Coronary artery (tissue), 2 donors: ENCODE measurements at regions not wholly inside any gene's neighbourhood (a gene's known extent, or its start where the extent isn't known, plus 50 kb on each side); places are given as distances from the start of the nearest gene placed in this dataset.

ENCODE experiments used
- DNase-seq: peaks from one replicate; pipeline ENCODE4 v3.0.0-alpha.2; 2017; ENCODE audit warnings: low spot score
- H3K27ac ChIP-seq, 2 donors: fragments of 200-600 bp; sonication (generic); one replicate each; pipeline ENCODE4 v1.5.1; 2016 to 2019
- H3K4me3 ChIP-seq: fragments of 200-600 bp; sonication (generic); 2 replicates; pipeline ENCODE4 v1.5.1; 2016; ENCODE audit warnings: mild to moderate bottlenecking, moderate library complexity
- TF ChIP-seq, protein P1 (sequence below): fragments of 200-600 bp; sonication (generic); IDR thresholded peaks from one replicate; pipeline ENCODE4 v1.5.1; 2019; ENCODE audit warnings: antibody characterized with exemption

DNA sequence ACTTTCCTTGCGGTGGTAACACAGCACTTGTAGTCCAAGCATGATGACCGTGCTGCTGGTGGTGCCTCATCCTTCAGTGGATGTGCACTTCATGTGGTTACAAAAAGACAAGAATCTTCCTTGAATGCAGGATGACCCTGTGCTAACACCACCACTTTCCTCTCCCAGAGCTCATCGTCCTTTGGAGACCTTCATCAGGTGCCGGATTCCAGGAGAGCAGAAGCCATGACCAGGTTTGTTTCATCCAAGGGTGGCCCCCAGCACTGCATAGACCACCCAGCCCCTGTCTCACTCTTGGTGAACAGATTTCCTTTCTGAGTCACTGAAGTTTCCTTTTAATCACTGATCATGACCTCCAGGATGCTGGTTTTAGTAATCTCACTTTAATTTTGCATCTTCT is 101.2 kb upstream of the SYNDIG1 start:
- TF ChIP-seq, protein P1, sequence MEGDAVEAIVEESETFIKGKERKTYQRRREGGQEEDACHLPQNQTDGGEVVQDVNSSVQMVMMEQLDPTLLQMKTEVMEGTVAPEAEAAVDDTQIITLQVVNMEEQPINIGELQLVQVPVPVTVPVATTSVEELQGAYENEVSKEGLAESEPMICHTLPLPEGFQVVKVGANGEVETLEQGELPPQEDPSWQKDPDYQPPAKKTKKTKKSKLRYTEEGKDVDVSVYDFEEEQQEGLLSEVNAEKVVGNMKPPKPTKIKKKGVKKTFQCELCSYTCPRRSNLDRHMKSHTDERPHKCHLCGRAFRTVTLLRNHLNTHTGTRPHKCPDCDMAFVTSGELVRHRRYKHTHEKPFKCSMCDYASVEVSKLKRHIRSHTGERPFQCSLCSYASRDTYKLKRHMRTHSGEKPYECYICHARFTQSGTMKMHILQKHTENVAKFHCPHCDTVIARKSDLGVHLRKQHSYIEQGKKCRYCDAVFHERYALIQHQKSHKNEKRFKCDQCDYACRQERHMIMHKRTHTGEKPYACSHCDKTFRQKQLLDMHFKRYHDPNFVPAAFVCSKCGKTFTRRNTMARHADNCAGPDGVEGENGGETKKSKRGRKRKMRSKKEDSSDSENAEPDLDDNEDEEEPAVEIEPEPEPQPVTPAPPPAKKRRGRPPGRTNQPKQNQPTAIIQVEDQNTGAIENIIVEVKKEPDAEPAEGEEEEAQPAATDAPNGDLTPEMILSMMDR, result no peak
- Histone ChIP-seq H3K4me3 (no peak overlapping the region), H3K27ac (no peak overlapping the region)
- no peak for DNase-seq

- DNase-seq, result no peak
- no peak overlapping the region for H3K4me3 ChIP-seq
- TF ChIP-seq, protein P1, result no peak
- no peak overlapping the region for H3K27ac ChIP-seq
Measured at GRCh38 chr20:24366336-24367004, 103.0 kb upstream of the SYNDIG1 start.

DNA sequence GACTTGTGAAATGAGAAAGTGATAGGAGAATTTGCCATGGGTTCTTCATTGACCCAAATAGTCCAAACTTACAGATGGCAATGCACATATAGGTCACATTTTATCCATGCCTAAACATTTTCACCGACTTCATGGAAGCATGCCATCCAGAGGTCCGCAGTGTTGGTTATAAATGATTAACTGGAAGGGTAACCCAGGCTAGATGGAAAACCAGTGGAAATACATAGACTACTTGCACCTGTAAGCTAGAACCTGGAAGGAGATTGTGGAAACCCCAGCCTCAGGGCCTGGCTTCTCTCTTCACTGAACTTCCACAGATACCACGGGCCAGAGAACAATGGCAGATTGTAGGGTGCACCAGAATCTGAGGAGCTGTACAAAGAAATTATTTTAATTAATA is 103.8 kb upstream of the SYNDIG1 start:
- Histone ChIP-seq H3K4me3 (no peak overlapping the region), H3K27ac (no peak overlapping the region)
- TF ChIP-seq, protein P1, result no peak
- no peak for DNase-seq

GRCh38 chr20:24364482-24364881 is 104.9 kb upstream of the SYNDIG1 start:
- TF ChIP-seq, protein P1, result no peak
- H3K27ac ChIP-seq, result no peak overlapping the region
- no peak overlapping the region for H3K4me3 ChIP-seq
- no peak for DNase-seq

DNA sequence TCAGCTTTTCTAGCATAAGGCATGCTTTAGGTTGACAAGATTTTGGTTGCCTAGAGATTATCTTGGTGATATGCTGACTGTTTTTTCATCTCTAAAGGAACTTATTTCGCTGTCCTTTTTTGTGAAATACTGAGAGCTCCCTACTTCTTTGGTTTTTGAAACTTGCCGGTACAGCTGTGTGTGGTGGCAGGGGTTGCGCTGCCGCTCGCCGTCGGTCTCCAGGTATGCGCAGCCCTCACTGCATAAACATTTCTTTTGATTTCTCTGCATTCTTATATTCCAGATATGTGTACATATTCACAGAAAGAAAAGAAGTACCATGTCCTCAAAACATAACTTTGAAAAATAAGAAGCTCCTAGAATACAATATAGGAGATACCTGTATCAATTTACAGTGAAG is 106.4 kb upstream of the SYNDIG1 start:
- DNase-seq, result no peak
- Histone ChIP-seq H3K4me3 (no peak overlapping the region), H3K27ac (no peak overlapping the region)
- TF ChIP-seq, protein P1, result no peak

GRCh38 chr20:24362080-24362479 is 107.3 kb upstream of the SYNDIG1 start:
- no peak overlapping the region for H3K27ac ChIP-seq
- no peak for DNase-seq
- TF ChIP-seq, protein P1, result no peak
- no peak overlapping the region for H3K4me3 ChIP-seq

- Histone ChIP-seq H3K27ac (no peak overlapping the region), H3K4me3 (no peak overlapping the region)
- TF ChIP-seq, protein P1, result no peak
- no peak for DNase-seq
Measured at GRCh38 chr20:24361541-24361940, 107.9 kb upstream of the SYNDIG1 start.
